Middle frontal gyrus (tissue), 1 donor: ENCODE measurements at regions not wholly inside any gene's neighbourhood (a gene's known extent, or its start where the extent isn't known, plus 50 kb on each side); places are given as distances from the start of the nearest gene placed in this dataset.
A peak's percentile ranks its signal among the peaks of the same experiment; 100 is the strongest.
"Not testable (repeated sequence)": the region's sequence is repeated elsewhere in the genome, so short reads cannot be mapped to it uniquely, and the experiment has no call there.

Experiments
- DNase-seq: peaks from one replicate; pipeline ENCODE4 v3.0.0-alpha.2; 2015; ENCODE audit warnings: low spot score; ENCODE audit errors: extremely low spot score

DNA sequence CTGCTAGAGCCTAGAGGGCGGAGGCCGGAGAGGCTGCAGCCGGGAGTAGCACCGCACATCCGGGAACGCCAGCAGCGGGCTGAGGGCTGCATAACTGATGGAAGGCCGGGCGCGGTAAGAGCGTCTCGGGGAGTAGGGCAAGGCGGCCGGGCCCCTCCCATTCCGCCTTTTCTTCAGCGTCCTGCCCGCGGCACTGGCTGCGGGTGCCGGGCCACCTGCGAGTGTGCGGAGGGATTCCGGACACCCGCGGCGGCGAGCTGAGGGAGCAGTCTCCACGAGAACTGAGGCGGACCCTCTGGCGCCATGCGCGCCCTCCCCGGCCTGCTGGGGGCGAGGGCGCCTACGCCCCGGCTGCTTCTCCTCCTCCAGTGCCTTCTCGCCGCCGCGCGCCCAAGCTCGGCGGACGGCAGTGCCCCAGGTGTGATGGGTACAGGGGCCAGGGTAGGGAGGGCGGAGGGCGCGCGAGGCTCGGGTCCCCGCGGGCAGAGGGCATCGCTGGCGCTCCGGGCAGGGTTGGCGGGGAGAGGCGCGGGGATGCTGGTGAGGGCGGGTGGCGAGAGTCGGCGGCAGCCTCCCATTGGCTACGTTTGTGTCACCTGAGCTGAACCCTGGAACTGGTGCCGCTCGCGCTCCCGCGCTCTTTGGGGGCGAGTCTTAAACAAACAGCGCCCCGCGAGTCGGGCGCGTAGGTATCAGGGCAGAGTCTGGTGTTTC, 334.4 kb downstream of the SRGAP2C start:
- DNase-seq: peak; percentile 66

DNA sequence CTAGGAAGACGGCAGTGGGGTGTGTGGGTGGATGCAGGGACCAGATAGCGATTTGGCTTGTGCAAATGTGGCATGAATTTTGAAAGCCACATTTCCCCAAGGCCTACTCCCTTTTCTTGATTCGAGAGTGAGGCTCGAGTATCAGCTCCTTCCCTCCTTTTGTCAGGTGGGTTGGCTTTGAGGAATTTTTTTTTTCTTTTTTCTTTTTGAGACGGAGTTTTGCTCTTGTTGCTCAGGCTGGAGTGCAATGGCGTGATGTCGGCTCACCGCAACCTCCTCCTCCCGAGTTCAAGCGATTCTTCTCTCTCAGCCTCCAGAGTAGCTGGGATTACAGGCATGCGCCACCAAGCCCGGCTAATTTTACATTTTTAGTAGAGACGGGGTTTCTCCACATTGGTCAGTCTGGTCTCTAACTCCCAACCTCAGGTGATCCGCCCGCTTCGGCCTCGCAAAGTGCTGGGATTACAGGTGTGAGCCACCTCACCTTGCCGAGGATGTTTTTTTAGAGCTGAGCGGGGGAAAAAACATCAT, 335.0 kb downstream of the SRGAP2C start:
- DNase-seq: not testable (repeated sequence)

DNA sequence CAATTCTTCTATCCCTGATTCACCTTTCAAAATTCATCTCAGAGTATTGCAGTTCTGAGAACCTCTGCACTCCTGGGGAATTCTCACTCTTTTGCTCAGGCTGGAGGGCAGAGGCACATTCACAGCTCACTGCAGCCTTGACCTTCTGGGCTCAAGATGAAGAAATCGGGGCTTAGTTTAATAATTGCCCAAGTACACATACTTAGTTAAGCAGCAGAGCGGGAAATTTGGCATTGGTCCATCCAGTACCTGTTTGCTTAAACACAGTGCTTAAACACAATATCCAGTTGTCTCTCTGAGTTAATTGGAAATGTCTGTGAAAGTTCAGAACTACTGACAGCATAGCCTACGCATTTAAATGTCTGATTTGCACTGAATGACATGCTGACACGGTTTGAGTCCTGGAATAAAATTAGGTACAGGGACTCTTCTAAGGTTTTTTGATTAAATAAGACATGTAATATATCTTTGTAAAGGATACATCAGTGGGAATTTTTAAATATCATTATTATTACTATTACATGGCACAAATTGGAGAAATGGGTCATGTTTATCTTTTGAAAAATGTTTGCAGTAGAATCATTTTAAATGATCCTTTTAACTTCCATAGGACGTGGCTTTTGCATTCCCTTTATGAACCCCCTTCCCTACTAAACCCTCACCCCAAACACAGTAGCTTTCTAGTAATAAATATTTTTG, 337.4 kb downstream of the SRGAP2C start:
- no peak for DNase-seq

DNA sequence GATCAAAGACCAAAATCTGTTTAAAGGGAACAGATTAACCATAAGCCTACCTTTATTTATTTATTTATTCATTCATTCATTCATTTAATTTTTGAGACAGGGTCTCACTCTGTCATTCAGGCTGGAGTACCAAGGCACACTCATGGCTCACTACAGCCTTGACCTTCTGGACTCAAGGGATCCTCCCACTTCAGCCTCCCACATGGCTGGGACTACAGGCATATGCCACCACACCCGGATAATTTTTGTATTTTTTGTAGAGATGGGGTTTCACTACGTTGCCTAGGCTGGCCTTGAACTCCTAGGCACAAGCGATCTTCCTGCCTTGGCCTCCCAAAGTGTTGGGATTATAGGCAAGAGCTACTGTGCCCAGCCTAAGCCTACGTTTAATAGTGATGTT, 338.3 kb downstream of the SRGAP2C start:
- not testable (repeated sequence) for DNase-seq

DNA sequence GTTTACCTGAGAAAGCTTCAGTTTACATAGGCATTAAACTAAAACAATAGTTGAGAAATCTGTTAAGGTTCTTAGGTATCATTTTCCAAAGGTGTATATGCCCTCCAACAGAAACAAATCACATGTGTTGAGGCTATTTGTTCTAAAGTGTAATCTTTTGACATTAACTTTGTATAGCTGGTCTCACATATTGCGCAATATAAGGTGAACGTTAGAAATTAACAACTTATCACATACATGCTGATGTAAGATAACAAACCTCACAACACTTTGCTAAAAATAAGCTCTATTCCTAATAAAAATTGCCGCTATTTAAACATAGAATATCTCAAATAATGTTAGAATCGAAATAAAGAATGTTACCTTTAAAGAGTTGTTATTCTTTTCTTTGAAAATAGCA, 340.6 kb downstream of the SRGAP2C start:
- DNase-seq: no peak

DNA sequence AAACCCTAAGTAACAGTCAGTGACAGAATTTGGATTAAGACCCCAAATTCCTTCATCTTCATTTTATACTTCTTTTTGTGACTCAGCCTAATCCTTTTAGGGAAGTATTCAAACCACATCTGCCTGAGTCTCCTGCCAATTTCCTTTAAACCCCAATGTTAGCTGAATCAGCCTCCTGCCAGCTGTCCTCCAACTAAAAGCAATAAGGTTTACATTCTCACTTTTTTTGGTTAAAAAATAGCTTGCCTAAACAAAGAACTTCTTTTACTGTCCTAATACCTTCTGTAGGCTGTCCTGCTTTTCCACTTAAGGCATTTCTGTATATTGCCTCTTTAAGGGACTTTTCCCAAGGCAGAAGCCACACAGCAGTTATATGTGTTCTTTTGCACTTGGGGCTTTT, 344.2 kb downstream of the SRGAP2C start:
- not testable (repeated sequence) for DNase-seq

DNA sequence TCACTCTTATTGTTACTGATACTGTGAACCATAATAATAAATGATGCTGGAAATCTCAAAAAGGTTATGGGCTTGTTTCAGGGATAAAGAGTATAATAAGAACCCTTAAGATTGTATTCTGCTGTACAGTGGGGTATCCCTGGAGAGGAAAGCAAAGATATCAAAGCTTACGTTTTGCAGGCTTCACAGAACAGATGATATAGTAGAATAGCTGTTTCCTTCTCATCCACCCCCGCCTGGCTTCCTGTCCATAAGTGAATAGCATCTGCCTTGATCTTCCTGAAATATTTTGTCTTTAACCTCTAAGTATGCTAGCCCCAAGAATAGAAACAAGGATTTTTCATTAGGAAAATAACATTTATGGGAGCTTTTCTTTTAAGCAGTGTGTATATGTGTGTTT, 345.3 kb downstream of the SRGAP2C start:
- DNase-seq: not testable (repeated sequence)

DNA sequence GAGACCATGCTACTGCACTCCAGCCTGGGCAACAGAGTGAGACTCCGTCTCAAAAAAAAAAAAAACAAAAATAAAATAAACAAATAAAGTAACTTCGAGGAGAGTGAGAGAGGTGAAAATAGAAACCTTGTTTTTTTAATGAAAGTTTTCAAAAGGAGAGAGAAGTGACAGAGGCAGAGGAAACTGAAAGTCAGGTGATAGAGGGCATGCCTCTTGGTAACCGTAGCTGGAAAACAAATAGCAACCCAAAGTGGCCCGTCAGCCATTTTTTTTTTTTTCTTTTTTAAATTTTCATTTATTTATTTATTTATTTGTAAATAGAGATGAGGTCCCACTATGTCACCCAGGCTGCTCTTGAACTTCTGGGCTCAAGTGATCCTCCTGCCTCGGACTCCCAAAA, 347.0 kb downstream of the SRGAP2C start:
- DNase-seq: not testable (repeated sequence)

DNA sequence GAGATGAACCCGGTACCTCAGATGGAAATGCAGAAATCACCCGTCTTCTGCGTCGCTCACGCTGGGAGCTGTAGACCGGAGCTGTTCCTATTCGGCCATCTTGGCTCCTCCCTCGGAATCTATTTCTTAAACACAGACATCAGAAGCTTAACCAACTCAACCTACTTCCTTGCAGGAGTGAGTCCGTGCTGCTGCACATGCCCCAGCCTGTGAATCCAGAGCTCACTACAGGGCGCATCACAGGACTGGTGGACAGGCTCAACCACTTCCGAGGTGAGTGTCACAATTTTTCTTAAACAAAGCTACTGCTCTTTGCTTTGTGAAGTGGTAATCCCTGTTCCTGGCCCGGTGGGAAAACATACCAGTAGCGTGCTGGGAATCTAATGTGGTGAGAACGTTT, 353.4 kb downstream of the SRGAP2C start:
- not testable (repeated sequence) for DNase-seq

DNA sequence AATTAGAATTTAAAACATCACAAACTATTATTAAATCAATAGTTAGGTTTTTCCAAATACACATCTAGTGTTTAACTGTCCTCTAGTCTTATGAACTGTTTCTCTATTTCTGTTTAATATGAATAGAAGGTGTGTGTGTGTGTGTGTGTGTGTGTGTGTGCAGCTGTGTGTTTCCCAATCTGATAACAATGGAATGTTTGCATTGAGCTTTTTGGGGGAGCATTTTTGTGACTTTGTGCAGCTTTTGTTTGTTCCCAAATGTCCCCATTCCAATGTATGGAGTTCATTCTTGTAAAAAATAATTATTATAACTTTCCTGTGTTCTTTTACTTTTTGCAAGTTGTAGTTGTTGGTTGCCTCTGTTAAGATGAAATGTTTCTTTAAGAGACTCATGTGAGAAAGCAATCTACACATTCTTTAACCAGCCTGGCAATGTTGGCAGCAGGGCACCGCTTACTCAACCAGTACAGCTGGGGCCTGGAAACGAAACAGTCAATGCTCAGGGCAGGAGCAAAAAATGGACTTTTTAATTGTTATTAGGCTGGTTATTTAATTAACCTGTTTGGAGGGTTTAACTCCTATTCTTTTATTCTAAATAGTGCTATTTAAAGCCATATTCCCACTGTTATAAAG, 354.3 kb downstream of the SRGAP2C start:
- DNase-seq: no peak

DNA sequence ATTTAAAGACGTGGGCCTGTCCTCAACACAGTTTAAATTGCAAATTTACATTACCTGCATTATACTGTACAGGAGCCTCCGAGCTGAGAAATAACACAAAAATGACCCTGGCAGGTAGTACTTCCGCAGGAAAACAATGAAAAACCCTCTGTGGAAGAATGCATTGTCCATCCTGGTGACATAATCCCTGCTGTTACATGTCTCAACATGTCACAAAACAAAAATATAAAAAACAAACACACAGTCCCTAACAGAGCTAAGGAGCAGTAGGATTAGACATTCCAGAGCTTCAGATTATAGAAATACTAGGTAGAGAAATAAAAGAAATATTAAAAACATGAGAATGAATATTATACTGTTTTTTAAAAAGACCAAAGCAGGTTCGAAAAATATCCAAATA, 359.2 kb downstream of the SRGAP2C start:
- not testable (repeated sequence) for DNase-seq

DNA sequence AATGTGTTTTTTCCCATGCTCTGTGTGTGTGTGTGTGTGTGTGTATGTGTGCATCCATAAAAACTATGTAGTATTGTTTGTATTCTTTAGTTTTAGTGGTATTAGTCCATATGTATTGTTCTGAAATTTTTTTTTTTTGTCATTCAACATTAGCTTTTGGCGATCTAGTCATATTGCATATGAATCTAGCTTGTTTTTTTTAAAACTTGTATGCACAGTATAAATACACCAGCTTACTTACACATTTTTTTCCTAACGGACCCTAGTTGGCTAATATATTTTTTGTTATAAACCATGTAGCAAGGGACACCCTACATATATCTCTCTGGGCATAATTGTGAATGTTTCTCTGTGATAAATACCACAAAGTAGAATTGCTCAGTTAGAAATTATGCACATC, 359.7 kb downstream of the SRGAP2C start:
- DNase-seq: no peak

DNA sequence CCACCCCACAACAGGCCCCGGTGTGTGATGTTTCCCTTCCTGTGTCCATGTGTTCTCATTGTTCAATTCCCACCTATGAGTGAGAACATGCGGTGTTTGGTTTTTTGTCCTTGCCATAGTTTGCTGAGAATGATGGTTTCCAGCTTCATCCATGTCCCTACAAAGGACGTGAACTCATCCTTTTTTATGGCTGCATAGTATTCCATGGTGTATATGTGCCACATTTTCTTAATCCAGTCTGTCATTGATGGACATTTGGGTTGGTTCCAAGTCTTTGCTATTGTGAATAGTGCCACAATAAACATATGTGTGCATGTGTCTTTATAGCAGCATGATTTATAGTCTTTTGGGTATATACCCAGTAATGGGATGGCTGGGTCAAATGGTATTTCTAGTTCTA, 361.1 kb downstream of the SRGAP2C start:
- DNase-seq: not testable (repeated sequence)

DNA sequence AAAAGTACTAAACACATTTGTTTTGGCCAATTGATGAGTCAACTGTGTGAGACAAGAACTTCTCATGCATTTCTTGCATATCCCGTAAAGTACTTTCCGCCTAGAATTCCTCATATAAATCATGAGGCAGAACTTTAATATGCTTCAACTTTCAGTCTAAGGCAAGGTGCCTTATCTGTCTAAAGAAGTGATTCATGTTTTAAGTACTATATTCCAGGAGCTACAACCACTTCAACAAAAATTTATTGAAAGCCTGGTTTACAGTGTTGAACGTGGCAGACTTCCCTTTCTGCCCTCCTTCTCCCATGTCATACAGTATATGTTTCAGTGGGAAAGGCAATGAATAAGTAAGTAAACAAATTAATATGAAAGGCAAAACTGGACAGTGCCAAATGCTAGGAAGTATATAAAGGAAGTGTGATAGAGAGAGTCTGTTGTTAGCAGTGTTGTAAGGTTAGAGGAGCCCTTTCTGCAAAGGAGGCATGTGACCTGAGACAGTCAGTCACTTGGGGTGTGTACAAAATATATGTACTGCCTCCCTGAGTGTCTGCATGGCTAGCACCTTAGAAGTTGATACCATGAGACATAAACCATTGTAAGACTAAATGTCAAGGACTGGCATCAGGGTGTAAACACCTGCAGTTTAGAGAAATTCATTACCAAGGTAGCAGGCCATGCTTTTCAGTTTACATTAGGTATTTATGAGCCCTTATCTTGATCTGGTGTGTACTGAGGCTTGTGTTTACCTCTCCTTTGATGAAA, 362.2 kb downstream of the SRGAP2C start:
- no peak for DNase-seq

DNA sequence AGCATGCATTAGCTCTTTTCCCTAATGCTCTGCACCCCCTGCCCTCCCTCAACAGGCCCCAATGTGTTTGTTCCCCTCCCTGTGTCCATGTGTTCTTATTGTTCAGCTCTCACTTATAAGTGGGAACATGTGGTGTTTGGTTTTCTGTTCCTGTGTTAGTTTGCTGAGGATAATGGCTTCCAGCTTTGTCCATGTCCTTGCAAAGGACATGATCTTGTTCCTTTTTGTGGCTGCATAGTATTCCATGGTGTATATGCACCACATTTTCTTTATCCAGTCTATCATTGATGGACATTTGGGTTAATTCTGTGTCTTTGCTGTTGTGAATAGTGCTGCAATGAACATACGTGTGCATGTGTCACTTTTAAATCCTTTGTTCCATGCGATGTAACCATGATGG, 363.0 kb downstream of the SRGAP2C start:
- DNase-seq: not testable (repeated sequence)

DNA sequence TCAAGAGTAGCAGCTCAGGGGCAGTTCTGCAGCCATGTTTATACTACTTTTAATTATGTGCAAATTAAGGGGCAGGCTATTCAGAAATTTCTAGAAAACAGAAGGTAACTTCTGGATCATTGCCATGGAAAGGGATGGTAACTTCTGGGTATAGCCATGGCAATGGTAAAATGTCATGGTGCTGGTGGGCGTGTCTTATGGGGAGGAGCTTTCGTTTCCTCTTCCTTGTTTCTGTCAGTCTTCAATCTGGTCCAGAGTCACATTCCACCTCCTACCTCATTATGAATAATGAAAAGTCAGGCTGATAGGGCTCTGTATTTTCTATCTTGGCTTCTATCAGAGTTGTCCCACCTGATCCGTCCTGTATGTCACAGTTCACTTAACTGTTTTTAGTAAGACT, 366.0 kb downstream of the SRGAP2C start:
- DNase-seq: not testable (repeated sequence)

DNA sequence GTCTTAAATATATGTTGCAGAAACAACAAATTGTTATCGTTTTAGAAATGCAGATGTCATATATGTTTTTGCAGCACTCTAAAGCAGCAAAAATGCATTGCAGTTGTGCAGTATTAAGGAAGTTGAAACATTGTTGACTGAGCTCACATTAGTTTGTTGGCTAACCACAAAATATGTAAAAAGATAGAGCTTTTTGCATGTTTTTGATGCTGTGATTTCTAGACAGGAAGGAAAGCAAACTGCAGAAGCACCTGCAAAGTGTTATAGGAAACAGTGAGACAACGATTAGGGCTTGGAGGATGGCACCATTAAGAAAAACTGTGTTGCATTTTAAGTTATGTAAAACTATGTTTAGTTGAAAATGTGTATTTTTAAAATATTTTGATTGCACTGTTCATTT, 366.7 kb downstream of the SRGAP2C start:
- not testable (repeated sequence) for DNase-seq

DNA sequence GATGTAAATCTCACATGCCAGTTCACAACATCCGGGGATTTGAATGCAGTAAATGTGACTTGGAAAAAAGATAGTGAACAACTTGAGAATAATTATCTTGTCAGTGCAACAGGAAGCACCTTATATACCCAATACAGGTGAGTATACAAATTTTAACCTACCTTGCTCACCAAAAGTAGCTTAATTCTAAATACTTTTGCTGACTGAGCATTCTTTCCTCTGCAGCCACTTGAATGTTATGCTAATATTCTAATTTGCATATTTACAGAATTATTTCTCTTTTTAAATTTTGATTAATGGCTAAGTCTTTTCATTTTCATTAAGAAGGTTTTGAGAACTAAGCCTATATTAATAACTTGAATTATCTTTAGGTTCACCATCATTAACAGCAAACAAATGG, 371.8 kb downstream of the SRGAP2C start:
- DNase-seq: not testable (repeated sequence)

DNA sequence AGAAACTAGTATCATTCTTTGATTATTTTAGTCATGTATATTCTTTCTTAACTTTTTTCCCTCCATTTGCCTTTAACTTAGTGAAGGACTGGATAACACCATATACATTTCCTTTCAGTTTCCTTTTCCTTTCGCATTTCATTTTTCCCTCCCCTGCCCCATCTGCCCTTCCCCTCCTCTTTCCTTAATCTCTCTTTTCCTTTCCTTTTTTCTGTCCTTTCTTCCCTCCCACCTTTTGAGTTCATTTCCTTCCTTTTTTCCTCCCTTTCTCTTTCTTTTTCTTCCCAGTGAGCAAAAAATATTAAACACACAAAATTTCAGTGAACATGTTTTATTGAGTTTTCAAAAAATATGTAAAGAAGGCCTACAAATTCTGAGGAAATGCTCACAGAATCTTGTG, 373.3 kb downstream of the SRGAP2C start:
- not testable (repeated sequence) for DNase-seq

DNA sequence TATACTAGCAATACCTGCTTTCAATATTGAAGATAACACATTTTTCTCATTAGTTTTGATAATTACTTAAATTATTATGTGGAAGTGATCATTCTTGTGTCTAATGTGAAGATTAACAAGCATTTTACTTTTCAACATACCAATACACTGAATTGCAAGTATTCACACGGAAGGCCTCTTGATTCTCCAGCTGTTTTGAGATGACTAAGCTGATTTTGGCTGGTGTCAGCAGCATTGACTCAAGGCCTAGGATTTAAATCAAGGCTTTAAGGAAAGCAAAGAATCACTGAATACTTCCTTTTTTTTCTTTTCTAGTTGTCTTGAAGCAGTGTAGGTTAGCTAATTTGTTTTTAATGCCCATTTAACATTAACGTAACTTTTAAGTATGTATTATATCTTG, 373.7 kb downstream of the SRGAP2C start:
- DNase-seq: no peak

DNA sequence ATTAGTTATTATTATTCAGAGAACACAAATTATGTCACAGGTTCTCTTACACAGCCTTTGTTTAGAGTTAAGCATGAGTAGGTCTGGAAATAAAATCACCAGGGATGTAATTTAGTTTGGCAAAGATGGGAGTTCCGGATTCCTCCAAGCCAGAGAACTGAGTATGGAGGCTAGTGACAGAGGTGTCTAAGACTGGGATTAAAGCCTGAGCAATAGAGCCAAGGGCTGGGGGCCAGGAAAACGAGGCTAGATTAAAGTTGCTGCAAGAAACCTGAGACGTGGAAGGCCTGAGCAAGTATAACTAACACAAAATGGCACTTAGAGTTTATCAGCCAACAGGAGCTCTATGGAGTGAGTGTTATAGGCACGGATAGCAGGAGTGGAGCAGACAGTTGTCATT, 381.6 kb downstream of the SRGAP2C start:
- no peak for DNase-seq
